Mesothelial cell of epicardium (in vitro differentiated cells): ENCODE measurements at regions not wholly inside any gene's neighbourhood (a gene's known extent, or its start where the extent isn't known, plus 50 kb on each side); places are given as distances from the start of the nearest gene placed in this dataset.

Source experiments
- DNase-seq, 2 experiments: peaks; one replicate each; pipeline ENCODE4 v3.0.0; 2021; ENCODE audit warnings: low spot score in 2 of 2; ENCODE audit not compliant: unreplicated experiment in 2 of 2
- H3K27ac Mint-ChIP-seq: 2 replicates; pipeline ENCODE4 v1.8.0; 2021; ENCODE audit warnings: mixed read lengths
- H3K27me3 Mint-ChIP-seq: 2 replicates; pipeline ENCODE4 v1.8.0; 2021; ENCODE audit warnings: low read depth, mixed read lengths
- H3K36me3 Mint-ChIP-seq: 2 replicates; pipeline ENCODE4 v1.8.0; 2021; ENCODE audit warnings: mixed read lengths
- H3K4me1 Mint-ChIP-seq: 2 replicates; pipeline ENCODE4 v1.8.0; 2021; ENCODE audit warnings: mixed read lengths
- H3K4me3 Mint-ChIP-seq: 2 replicates; pipeline ENCODE4 v1.8.0; 2021; ENCODE audit warnings: mild to moderate bottlenecking, moderate library complexity, mixed read lengths
- H3K9me3 Mint-ChIP-seq: 2 replicates; pipeline ENCODE4 v1.8.0; 2021; ENCODE audit warnings: mixed read lengths
- TF ChIP-seq, protein P1 (sequence below): fragments of 200-600 bp; sonication (generic); IDR thresholded peaks from one replicate; pipeline ENCODE4 v1.5.0; 2021; ENCODE audit warnings: antibody characterized with exemption; ENCODE audit not compliant: unreplicated experiment

DNA sequence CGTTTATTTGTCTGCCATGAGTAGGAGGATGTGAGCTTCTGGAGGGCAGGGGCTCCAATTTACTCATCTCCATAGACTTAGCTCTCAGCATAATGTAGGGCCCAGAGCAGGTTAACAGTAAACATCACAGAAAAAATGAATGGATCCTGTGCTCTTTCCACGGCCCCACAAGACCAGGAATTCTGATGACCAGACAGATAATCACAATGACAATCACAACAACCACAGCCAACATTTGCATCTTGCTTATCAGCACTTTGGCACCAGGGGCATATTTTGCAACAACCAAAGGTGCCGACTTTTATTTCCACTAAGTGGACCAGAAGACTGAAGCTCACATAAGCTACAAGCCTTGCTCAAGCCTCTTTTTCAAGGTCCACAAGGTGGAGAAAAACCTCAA lies 68.9 kb upstream of the ANKRD34C start:
- H3K27me3 Mint-ChIP-seq, result peaks cover 68% of the 10 kb centered on the region
- H3K36me3 Mint-ChIP-seq, result no peaks in the 10 kb centered on the region
- no peak overlapping the region for H3K27ac Mint-ChIP-seq

DNA sequence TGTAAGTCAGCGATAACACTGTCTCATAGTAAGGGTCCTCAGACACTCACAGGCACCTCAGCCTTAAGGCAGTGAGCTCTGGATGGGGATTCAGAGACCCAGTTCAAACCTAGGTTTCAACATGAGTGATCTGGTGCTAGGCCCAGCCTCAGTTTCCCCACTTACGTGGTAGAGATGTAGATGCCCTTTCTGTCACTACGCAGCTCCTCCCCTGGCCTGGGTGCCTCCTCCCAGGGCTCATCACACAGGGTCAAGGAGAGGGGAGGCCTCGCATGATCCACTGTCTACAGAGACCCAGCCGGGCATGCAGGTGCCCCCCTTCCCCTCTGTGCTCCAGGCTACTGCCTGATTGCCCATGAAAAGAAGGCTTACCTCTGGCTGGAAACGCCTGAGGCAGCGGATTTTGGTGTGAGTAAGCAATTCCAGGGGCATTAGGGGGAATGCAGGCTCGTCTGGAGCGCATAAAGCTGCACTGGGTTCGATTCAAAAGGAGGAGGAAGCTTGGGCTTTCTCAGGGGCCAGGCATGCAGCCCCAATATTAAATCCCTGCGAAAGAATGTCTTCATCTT lies 69.8 kb upstream of the ANKRD34C start:
- H3K4me3 Mint-ChIP-seq, result no peak overlapping the region
- H3K27me3 Mint-ChIP-seq, result peaks cover 68% of the 10 kb centered on the region
- H3K4me1 Mint-ChIP-seq, result peaks cover 17% of the 10 kb centered on the region
- no peaks in the 10 kb centered on the region for H3K36me3 Mint-ChIP-seq
- peaks cover 13% of the 10 kb centered on the region for H3K9me3 Mint-ChIP-seq
- no peak overlapping the region for H3K27ac Mint-ChIP-seq
- no peak for DNase-seq
- TF ChIP-seq, protein P1, sequence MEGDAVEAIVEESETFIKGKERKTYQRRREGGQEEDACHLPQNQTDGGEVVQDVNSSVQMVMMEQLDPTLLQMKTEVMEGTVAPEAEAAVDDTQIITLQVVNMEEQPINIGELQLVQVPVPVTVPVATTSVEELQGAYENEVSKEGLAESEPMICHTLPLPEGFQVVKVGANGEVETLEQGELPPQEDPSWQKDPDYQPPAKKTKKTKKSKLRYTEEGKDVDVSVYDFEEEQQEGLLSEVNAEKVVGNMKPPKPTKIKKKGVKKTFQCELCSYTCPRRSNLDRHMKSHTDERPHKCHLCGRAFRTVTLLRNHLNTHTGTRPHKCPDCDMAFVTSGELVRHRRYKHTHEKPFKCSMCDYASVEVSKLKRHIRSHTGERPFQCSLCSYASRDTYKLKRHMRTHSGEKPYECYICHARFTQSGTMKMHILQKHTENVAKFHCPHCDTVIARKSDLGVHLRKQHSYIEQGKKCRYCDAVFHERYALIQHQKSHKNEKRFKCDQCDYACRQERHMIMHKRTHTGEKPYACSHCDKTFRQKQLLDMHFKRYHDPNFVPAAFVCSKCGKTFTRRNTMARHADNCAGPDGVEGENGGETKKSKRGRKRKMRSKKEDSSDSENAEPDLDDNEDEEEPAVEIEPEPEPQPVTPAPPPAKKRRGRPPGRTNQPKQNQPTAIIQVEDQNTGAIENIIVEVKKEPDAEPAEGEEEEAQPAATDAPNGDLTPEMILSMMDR, result no peak

More for the DNA sequence above, 68.9 kb upstream of the ANKRD34C start:
- Mint-ChIP-seq H3K9me3 (peaks cover 13% of the 10 kb centered on the region), H3K4me1 (peaks cover 17% of the 10 kb centered on the region), H3K4me3 (no peak overlapping the region)
- DNase-seq, result no peak
- TF ChIP-seq, protein P1, result no peak

DNA sequence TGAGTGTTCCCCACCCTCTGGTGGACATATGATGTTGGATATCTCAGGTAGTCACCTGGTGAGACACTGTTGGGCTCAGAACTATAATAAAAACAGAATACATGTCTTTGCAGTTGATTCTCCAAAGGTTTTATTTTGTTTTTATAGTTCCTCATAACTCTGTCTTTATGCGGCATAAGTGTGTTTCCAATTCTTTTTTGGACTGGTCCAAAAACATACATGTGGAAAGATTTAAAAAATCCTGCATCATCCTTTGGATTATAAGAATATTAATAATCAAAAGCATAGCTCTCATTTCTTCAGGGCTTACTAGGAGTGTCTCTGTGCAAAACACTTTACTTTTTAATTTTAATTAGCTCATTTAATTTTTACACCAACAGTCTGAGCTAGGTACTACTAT lies 71.0 kb upstream of the ANKRD34C start:
- TF ChIP-seq, protein P1, result no peak
- Mint-ChIP-seq H3K4me1 (peaks cover 17% of the 10 kb centered on the region), H3K27me3 (peaks cover 64% of the 10 kb centered on the region)

DNA sequence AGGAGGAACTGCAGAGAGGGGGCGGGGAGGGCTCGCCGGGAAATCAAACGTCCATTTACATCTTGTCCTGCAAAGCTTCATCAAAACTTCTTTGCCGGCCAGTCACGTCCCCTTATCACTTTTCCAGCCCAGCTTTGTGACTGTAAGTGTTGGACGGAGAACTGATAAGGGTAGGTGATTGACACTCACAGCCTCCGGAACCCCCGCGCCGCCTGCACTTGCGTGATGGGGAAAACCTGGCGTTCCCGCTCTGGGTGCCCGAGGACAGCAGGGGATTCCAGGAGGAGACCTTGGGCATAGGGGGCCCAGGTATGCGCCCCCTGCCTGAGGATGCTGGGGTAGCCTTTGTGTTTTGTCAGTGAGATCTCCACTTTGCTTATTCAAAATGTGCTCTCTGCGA lies 72.8 kb upstream of the ANKRD34C start:
- Mint-ChIP-seq H3K4me1 (peaks cover 17% of the 10 kb centered on the region), H3K27ac (no peak overlapping the region), H3K36me3 (no peaks in the 10 kb centered on the region), H3K4me3 (no peak overlapping the region), H3K9me3 (no peaks in the 10 kb centered on the region), H3K27me3 (peaks cover 66% of the 10 kb centered on the region)
- TF ChIP-seq, protein P1, result peak; percentile 37
- DNase-seq, result no peak

More for the DNA sequence above, 71.0 kb upstream of the ANKRD34C start:
- H3K4me3 Mint-ChIP-seq, result no peak overlapping the region
- no peak for DNase-seq
- H3K9me3 Mint-ChIP-seq, result peaks cover 4% of the 10 kb centered on the region
- no peak overlapping the region for H3K27ac Mint-ChIP-seq
- H3K36me3 Mint-ChIP-seq, result no peaks in the 10 kb centered on the region

DNA sequence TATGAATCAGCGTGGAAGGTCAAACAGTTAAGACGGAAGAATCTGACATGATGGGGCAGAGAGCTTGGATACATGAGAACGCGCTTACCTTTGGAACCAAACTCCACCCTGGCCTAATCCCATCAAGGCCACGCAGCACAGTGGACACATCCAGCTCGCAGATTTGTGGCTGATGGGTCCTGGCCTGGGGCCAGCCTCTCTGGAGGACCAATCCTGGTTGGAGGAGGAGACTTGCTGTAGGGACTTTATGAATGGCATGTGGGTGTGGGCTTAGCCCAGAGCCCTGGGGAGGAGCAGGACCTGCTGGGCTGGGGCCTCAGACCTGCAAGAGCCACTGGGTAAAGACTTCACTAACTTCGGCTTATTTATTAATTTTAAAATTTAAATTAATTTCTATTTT lies 73.4 kb upstream of the ANKRD34C start:
- H3K36me3 Mint-ChIP-seq, result no peaks in the 10 kb centered on the region
- no peak overlapping the region for H3K4me3 Mint-ChIP-seq
- H3K4me1 Mint-ChIP-seq, result peaks cover 17% of the 10 kb centered on the region
- DNase-seq, result no peak
- no peak overlapping the region for H3K27ac Mint-ChIP-seq
- H3K27me3 Mint-ChIP-seq, result peaks cover 64% of the 10 kb centered on the region
- H3K9me3 Mint-ChIP-seq, result no peaks in the 10 kb centered on the region
- TF ChIP-seq, protein P1, result no peak

DNA sequence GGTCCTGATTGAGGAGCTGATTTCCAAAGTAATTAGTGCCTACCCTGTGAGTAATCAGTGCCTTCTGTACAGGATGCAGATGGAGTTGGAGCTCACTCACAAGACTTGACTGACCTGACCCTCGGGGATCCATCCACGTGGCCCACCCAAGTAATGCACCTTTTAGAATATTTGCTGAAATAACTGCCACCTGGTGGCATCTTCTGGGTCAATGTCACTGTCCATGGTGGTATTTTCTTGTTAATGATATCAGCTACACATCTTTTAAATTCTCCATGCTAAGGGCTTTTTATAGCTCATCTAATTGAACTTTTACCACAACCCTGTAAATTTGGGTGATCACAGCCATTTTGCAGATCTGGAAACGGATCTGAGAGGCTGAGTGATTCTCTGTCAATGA lies 74.3 kb upstream of the ANKRD34C start:
- Mint-ChIP-seq H3K4me3 (no peak overlapping the region), H3K36me3 (no peaks in the 10 kb centered on the region), H3K27me3 (peaks cover 55% of the 10 kb centered on the region), H3K4me1 (peaks cover 17% of the 10 kb centered on the region), H3K9me3 (no peaks in the 10 kb centered on the region), H3K27ac (no peak overlapping the region)
- no peak for DNase-seq
- TF ChIP-seq, protein P1, result no peak
